Right lobe of liver (tissue), 6 donors: ENCODE measurements at regions not wholly inside any gene's neighbourhood (a gene's known extent, or its start where the extent isn't known, plus 50 kb on each side); places are given as distances from the start of the nearest gene placed in this dataset.

Source experiments
- ATAC-seq, 4 donors: fragments of 200-7000 bp; cut with Tn5 transposase; one replicate each; pipeline ENCODE4 v1.9.1; 2020; ENCODE audit warnings: mild to moderate bottlenecking in 4 of 4, moderate library complexity in 4 of 4
- DNase-seq, 3 donors: peaks; one replicate each; pipeline ENCODE4 v3.0.0-alpha.2; 2020
- H3K27ac ChIP-seq, 3 donors: fragments of 200-600 bp; one replicate each; pipeline ENCODE4 v1.8.0; 2022
- H3K27me3 ChIP-seq, 2 donors: fragments of 200-600 bp; one replicate each; pipeline ENCODE4 v1.8.0; 2022
- H3K36me3 ChIP-seq, 4 donors: fragments of 200-600 bp; sonication (generic) in 1 of 4; one replicate each; pipeline versions ENCODE4 v1.5.1 to v1.8.0; 2017 to 2022; ENCODE audit warnings: control low read depth in 1 of 4
- H3K4me1 ChIP-seq, 4 donors: fragments of 200-600 bp; sonication (generic) in 1 of 4; one replicate each; pipeline versions ENCODE4 v1.5.1 to v1.8.0; 2017 to 2022; ENCODE audit warnings: control low read depth in 1 of 4
- H3K4me3 ChIP-seq, 3 donors: fragments of 200-600 bp; one replicate each; pipeline ENCODE4 v1.8.0; 2022
- H3K9me3 ChIP-seq, 4 donors: fragments of 200-600 bp; sonication (generic) in 1 of 4; one replicate each; pipeline versions ENCODE4 v1.5.1 to v1.8.0; 2017 to 2022; ENCODE audit warnings: control low read depth in 1 of 4
- POLR2A ChIP-seq: fragments of 450-650 bp; IDR thresholded peaks from one replicate; pipeline ENCODE4 v1.6.1; 2017; ENCODE audit warnings: antibody characterized with exemption, mild to moderate bottlenecking
- WGBS: methylation state at CpG from one replicate; pipeline ENCODE4 v1.1.6; 2018; ENCODE audit warnings: low coverage, low lambda C conversion rate; ENCODE audit not compliant: insufficient coverage; ENCODE audit errors: missing lambda C conversion rate; 5-methylcytosine and 5-hydroxymethylcytosine counted together
- intact Hi-C, 2 donors: fragments of 100-400 bp; cut with DNase I; formaldehyde crosslinking; loops; one replicate each; pipeline versions ENCODE4 v1.11.2 to v1.14.1; 2022
- TF ChIP-seq, protein P1 (sequence below), 4 donors: fragments of 200-600 bp in 3 of 4; fragments of 450-650 bp in 1 of 4; IDR thresholded peaks; one replicate each; pipeline versions ENCODE4 v1.5.1 to v1.8.0; 2016 to 2022; ENCODE audit warnings: antibody characterized with exemption in 4 of 4, mild to moderate bottlenecking in 2 of 4
- donor health status: DM: no; HTN: yes; CAD: no.
- donor health status: DM: no; HTN: no; CAD: no.
- donor health status: DM: no; HTN: no; CAD: no.
- donor health status: DM: no; HTN: yes; CAD: no.
- donor health status: DM: no; HTN: yes; CAD: no.

DNA sequence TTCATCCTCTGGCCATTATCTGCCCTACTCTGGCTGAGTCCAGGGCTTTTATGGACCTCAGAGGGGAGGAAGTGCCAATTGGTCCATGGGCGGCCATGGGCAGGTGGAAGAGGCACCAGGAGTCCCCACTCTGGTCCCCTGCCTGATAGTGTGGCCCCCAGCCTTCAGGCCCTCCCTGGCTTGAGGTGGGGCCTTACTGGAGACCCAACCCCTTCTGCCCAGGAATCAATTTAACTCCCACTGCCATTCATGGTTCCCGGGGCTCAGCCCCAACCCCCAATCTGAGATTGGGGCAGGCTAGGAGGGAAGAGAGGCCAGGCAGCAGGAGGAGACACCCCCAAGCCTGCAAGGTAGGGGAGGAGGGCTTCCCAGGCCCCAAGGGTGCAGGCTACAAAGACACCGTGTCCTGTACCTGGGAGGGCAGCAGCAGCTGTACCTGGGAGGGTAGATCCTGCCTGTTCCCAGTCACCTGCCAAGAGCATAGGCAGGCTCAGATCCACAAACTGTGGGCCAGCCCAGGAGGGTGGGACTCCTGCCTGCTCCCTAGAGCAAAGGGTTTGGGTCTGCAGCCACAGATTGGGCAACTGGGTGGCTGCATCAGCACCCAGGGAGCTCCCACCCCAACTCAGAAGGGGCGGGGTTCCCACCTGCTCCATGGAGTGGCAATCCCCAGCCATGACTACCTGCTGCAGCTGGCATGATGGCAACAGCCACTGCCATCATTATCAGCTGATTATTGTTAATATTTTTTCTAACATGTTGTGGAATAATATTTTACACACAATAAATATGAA is 1044.1 kb upstream of the B3GALT2 start:
- no peak for ATAC-seq
- no peaks in the 10 kb centered on the region for H3K27me3 ChIP-seq
- H3K27ac ChIP-seq, result no peak overlapping the region
- no peaks in the 10 kb centered on the region for H3K9me3 ChIP-seq
- DNase-seq, result peak in 1 of 3 donors; percentile 20
- TF ChIP-seq, protein P1, sequence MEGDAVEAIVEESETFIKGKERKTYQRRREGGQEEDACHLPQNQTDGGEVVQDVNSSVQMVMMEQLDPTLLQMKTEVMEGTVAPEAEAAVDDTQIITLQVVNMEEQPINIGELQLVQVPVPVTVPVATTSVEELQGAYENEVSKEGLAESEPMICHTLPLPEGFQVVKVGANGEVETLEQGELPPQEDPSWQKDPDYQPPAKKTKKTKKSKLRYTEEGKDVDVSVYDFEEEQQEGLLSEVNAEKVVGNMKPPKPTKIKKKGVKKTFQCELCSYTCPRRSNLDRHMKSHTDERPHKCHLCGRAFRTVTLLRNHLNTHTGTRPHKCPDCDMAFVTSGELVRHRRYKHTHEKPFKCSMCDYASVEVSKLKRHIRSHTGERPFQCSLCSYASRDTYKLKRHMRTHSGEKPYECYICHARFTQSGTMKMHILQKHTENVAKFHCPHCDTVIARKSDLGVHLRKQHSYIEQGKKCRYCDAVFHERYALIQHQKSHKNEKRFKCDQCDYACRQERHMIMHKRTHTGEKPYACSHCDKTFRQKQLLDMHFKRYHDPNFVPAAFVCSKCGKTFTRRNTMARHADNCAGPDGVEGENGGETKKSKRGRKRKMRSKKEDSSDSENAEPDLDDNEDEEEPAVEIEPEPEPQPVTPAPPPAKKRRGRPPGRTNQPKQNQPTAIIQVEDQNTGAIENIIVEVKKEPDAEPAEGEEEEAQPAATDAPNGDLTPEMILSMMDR (IDR thresholded peaks at IDR 0.05), result no peak
- TF ChIP-seq POLR2A, result no peak
- no peaks in the 10 kb centered on the region for H3K4me1 ChIP-seq
- 80% methylated on average over 1 of the region's 4 CpGs for WGBS
- no peak overlapping the region for H3K4me3 ChIP-seq
- intact Hi-C loops, result no loop called here
- no peaks in the 10 kb centered on the region for H3K36me3 ChIP-seq

DNA sequence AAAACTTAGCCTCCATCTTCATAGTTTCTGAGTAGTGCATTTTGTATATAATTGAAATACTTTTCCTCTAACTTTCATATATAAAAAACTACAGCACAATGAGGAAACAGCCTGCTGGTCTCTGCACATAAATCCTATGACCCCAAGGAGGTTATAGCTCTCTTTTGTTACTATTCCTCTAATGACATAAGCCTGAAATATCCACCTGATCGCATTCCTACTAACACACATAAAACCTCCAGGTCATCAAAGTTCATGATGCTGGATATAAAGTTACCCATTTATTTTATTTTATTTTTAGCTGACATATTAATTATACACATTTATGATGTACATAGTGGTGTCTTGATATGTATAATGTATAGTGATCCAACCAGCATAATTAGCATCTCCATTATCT is 1042.0 kb upstream of the B3GALT2 start:
- intact Hi-C loops, result no loop called here
- ATAC-seq, result no peak
- H3K9me3 ChIP-seq, result no peaks in the 10 kb centered on the region
- no peaks in the 10 kb centered on the region for H3K36me3 ChIP-seq
- no peak overlapping the region for H3K4me3 ChIP-seq
- no peak overlapping the region for H3K27ac ChIP-seq
- H3K4me1 ChIP-seq, result no peaks in the 10 kb centered on the region
- 100% methylated on average over 1 of the region's 1 CpG for WGBS
- H3K27me3 ChIP-seq, result no peaks in the 10 kb centered on the region
- DNase-seq, result no peak
- TF ChIP-seq, protein P1 (IDR thresholded peaks at IDR 0.05), result no peak
- no peak for TF ChIP-seq POLR2A

DNA sequence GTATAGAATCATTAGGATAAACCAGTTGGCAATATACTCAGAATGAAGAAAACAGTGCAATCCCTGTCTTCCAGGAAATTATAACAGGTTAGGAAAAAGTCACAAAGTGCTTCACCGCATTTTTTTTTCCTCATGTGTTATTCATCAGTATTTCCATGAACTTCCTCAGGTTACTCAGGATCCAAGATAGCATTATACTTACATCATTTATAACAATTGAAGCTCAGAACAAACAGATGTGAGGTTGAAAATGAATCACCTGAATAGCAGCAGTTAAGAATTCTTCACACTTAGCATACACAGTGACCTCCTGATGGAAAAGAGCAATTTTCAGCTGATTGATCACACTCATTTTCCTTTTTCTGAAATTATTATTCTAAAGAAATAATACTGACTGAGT is 1040.7 kb upstream of the B3GALT2 start:
- Histone ChIP-seq H3K4me3 (no peak overlapping the region), H3K27me3 (no peaks in the 10 kb centered on the region), H3K9me3 (no peaks in the 10 kb centered on the region), H3K4me1 (no peaks in the 10 kb centered on the region), H3K27ac (no peak overlapping the region), H3K36me3 (no peaks in the 10 kb centered on the region)
- intact Hi-C loops, result no loop called here
- no peak for TF ChIP-seq POLR2A
- TF ChIP-seq, protein P1 (IDR thresholded peaks at IDR 0.05), result no peak
- ATAC-seq (no peak), DNase-seq (no peak)
- 100% methylated on average over 1 of the region's 1 CpG for WGBS

DNA sequence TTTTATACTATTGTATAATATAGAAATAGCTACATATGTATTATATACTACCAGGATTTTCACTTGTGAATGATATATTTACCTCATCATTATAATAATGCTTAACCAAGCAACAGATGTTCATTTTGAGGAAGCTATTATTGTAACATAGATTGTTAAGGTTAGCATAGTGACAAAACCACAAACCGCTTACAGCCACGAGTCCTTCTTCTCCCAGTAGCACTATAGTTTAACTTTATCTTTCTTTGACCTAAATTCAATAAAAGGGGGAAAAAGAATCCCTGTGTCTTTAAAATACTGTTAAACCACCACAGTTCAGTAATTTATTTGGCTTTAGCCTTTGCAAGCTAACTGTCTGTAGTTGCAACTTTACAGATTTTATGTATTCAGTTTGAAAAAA is 1039.4 kb upstream of the B3GALT2 start:
- H3K27ac ChIP-seq, result no peak overlapping the region

More for the DNA sequence above, 1039.4 kb upstream of the B3GALT2 start:
- H3K4me1 ChIP-seq, result no peaks in the 10 kb centered on the region
- H3K27me3 ChIP-seq, result no peaks in the 10 kb centered on the region
- H3K36me3 ChIP-seq, result no peaks in the 10 kb centered on the region
- intact Hi-C loops, result no loop called here
- no peaks in the 10 kb centered on the region for H3K9me3 ChIP-seq
- 40% methylated on average over 2 of the region's 2 CpGs for WGBS
- TF ChIP-seq, protein P1 (IDR thresholded peaks at IDR 0.05), result no peak
- no peak for TF ChIP-seq POLR2A
- H3K4me3 ChIP-seq, result no peak overlapping the region
- no peak for ATAC-seq
- no peak for DNase-seq
